GM18861 (cell line): ENCODE measurements at regions not wholly inside any gene's neighbourhood (a gene's known extent, or its start where the extent isn't known, plus 50 kb on each side); places are given as distances from the start of the nearest gene placed in this dataset.
A peak's percentile ranks its signal among the peaks of the same experiment; 100 is the strongest.

Experiments used
- ATAC-seq: cut with Tn5 transposase; IDR thresholded peaks from one replicate; pipeline ENCODE4 v1.9.1; 2021; ENCODE audit not compliant: unreplicated experiment

- no peak for ATAC-seq
Observed at GRCh38 chr2:7830616-7831015, 851.2 kb upstream of the ID2 start.

- ATAC-seq, result no peak
Observed at GRCh38 chr2:7835151-7835550, 846.7 kb upstream of the ID2 start.

- ATAC-seq, result peak; percentile 96
Observed at GRCh38 chr2:7835693-7836680, 845.9 kb upstream of the ID2 start.

GRCh38 chr2:7837237-7837760 is 844.6 kb upstream of the ID2 start:
- no peak for ATAC-seq

GRCh38 chr2:7838669-7839068 is 843.2 kb upstream of the ID2 start:
- ATAC-seq, result no peak

- ATAC-seq, result no peak
Observed at GRCh38 chr2:7840651-7841380, 841.0 kb upstream of the ID2 start.

GRCh38 chr2:7841751-7842150 is 840.1 kb upstream of the ID2 start:
- no peak for ATAC-seq

- ATAC-seq, result no peak
Observed at GRCh38 chr2:7844414-7844965, 837.4 kb upstream of the ID2 start.

- ATAC-seq, result no peak
Observed at GRCh38 chr2:7845332-7845731, 836.5 kb upstream of the ID2 start.

GRCh38 chr2:7846607-7847006 is 835.2 kb upstream of the ID2 start:
- no peak for ATAC-seq

- ATAC-seq, result no peak
Observed at GRCh38 chr2:7847321-7847720, 834.5 kb upstream of the ID2 start.

GRCh38 chr2:7849027-7849426 is 832.8 kb upstream of the ID2 start:
- no peak for ATAC-seq

GRCh38 chr2:7849531-7849930 is 832.3 kb upstream of the ID2 start:
- ATAC-seq, result no peak

- ATAC-seq, result no peak
Observed at GRCh38 chr2:7852546-7852945, 829.3 kb upstream of the ID2 start.

- ATAC-seq, result no peak
Observed at GRCh38 chr2:7857904-7858303, 824.0 kb upstream of the ID2 start.

GRCh38 chr2:7858624-7859023 is 823.2 kb upstream of the ID2 start:
- no peak for ATAC-seq

- no peak for ATAC-seq
Observed at GRCh38 chr2:7860693-7861092, 821.2 kb upstream of the ID2 start.

GRCh38 chr2:7861910-7862702 is 819.8 kb upstream of the ID2 start:
- no peak for ATAC-seq

GRCh38 chr2:7866104-7866503 is 815.8 kb upstream of the ID2 start:
- no peak for ATAC-seq

- no peak for ATAC-seq
Observed at GRCh38 chr2:7866825-7867224, 815.0 kb upstream of the ID2 start.

- ATAC-seq, result no peak
Observed at GRCh38 chr2:7867867-7868266, 814.0 kb upstream of the ID2 start.
